Loucy (cell line): ENCODE measurements at regions not wholly inside any gene's neighbourhood (a gene's known extent, or its start where the extent isn't known, plus 50 kb on each side); places are given as distances from the start of the nearest gene placed in this dataset.

Experiments used
- EZH2phosphoT487 ChIP-seq: fragments of 200-600 bp; IDR thresholded peaks from 2 replicates; pipeline ENCODE4 v1.6.1; 2018; ENCODE audit warnings: antibody characterized with exemption, mild to moderate bottlenecking, moderate library complexity, borderline replicate concordance
- TF ChIP-seq, protein P1 (sequence below): fragments of 200-600 bp; sonication (generic); conservative IDR thresholded peaks from 2 replicates; pipeline ENCODE4 v1.5.1; 2014; ENCODE audit warnings: mild to moderate bottlenecking, antibody characterized with exemption, low read length

DNA sequence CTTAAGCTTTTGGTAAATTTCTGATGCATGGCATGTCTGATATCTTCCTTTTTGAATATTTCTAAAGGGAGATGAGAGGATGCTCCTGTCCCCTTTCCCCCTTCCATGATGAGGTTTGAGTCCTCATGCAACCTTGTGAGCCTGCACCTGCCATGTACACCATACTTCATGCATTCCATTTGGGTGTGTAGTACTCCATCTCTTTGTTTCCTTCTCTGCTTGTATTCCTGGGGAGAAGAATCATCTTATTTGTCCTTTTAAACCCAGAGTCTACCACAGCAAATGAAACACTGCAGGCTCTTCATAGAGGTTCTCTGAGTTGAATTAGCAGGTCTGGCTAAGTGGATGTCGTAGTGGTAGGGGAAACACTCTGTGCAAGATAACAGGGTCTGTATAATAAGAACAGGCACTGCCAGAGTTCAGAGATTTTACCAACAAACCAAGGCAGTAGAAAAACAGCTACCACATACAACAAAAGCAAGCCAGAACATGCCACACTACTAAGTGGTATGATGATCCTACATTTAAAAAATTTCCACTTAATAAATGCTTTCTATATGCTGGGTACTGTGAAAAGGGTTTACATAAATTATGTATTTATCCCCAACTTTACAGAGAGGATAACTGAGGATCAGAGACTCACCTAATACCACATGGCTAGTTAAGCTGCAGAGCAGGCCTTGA, 439.8 kb upstream of the GRIA1 start:
- TF ChIP-seq, protein P1, sequence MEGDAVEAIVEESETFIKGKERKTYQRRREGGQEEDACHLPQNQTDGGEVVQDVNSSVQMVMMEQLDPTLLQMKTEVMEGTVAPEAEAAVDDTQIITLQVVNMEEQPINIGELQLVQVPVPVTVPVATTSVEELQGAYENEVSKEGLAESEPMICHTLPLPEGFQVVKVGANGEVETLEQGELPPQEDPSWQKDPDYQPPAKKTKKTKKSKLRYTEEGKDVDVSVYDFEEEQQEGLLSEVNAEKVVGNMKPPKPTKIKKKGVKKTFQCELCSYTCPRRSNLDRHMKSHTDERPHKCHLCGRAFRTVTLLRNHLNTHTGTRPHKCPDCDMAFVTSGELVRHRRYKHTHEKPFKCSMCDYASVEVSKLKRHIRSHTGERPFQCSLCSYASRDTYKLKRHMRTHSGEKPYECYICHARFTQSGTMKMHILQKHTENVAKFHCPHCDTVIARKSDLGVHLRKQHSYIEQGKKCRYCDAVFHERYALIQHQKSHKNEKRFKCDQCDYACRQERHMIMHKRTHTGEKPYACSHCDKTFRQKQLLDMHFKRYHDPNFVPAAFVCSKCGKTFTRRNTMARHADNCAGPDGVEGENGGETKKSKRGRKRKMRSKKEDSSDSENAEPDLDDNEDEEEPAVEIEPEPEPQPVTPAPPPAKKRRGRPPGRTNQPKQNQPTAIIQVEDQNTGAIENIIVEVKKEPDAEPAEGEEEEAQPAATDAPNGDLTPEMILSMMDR = no peak
- no peak for TF ChIP-seq EZH2phosphoT487
